Neural cell (in vitro differentiated cells): ENCODE measurements at regions not wholly inside any gene's neighbourhood (a gene's known extent, or its start where the extent isn't known, plus 50 kb on each side); places are given as distances from the start of the nearest gene placed in this dataset.

ENCODE experiments used
- H2AFZ ChIP-seq: fragments of 200-600, 300-800 bp; sonication (generic), shearing (Covaris generic); 2 replicates; pipeline ENCODE4 v1.6.0; 2014; ENCODE audit warnings: low read depth, mild to moderate bottlenecking, antibody characterized with exemption, low read length, moderate library complexity
- H3F3A ChIP-seq: fragments of 200-600 bp; shearing (Covaris generic); 2 replicates; pipeline ENCODE4 v1.6.1; 2016; ENCODE audit warnings: mild to moderate bottlenecking, moderate library complexity, mixed read lengths, antibody characterized with exemption, low read length; ENCODE audit not compliant: insufficient read depth, poor library complexity, severe bottlenecking
- H3K27ac ChIP-seq: fragments of 200-600, 300-800 bp; sonication (generic), shearing (Covaris generic); 2 replicates; pipeline ENCODE4 v1.5.1; 2014; ENCODE audit warnings: mild to moderate bottlenecking, low read length, moderate library complexity
- H3K27me3 ChIP-seq: fragments of 300-800, 200-600 bp; sonication (generic), shearing (Covaris generic); 2 replicates; pipeline ENCODE4 v1.6.0; 2014; ENCODE audit warnings: mild to moderate bottlenecking, low read depth, low read length, moderate library complexity; ENCODE audit not compliant: insufficient read depth
- H3K36me3 ChIP-seq: fragments of 300-800, 200-600 bp; sonication (generic), shearing (Covaris generic); 2 replicates; pipeline ENCODE4 v1.5.1; 2014; ENCODE audit warnings: mild to moderate bottlenecking, antibody characterized with exemption, low read length, moderate library complexity; ENCODE audit not compliant: insufficient read depth
- H3K4me2 ChIP-seq: fragments of 300-800, 200-600 bp; sonication (generic), shearing (Covaris generic); 2 replicates; pipeline ENCODE4 v1.6.0; 2014; ENCODE audit warnings: mild to moderate bottlenecking, low read length
- H3K4me3 ChIP-seq: fragments of 300-800, 200-600 bp; sonication (generic), shearing (Covaris generic); 2 replicates; pipeline ENCODE4 v1.5.1; 2014; ENCODE audit warnings: mild to moderate bottlenecking, low read length, moderate library complexity
- H3K79me2 ChIP-seq: fragments of 200-600 bp; shearing (Covaris generic); replicated peaks from 2 replicates; pipeline ENCODE4 v1.6.0; 2014; ENCODE audit warnings: mild to moderate bottlenecking, low read length, moderate library complexity; ENCODE audit not compliant: insufficient read depth
- H3K9ac ChIP-seq: fragments of 300-800, 200-600 bp; sonication (generic), shearing (Covaris generic); 2 replicates; pipeline ENCODE4 v1.6.1; 2016; ENCODE audit warnings: mild to moderate bottlenecking, low read length, mixed read lengths
- H3K9me2 ChIP-seq: fragments of 200-600 bp; shearing (Covaris generic); 2 replicates; pipeline ENCODE4 v1.6.1; 2016; ENCODE audit warnings: mild to moderate bottlenecking, low read length, mixed read lengths; ENCODE audit not compliant: insufficient read depth
- H3K9me3 ChIP-seq: fragments of 200-600, 300-800 bp; sonication (generic), shearing (Covaris generic); 2 replicates; pipeline ENCODE4 v1.6.1; 2016; ENCODE audit warnings: mild to moderate bottlenecking, mixed run types, low read length, moderate library complexity, mixed read lengths
- H4K20me1 ChIP-seq: fragments of 200-600 bp; shearing (Covaris generic); 2 replicates; pipeline ENCODE4 v1.6.1; 2016; ENCODE audit warnings: mild to moderate bottlenecking, mixed run types; ENCODE audit not compliant: insufficient read depth
- CTCF ChIP-seq: fragments of 450-650 bp; IDR thresholded peaks from 2 replicates; pipeline ENCODE4 v1.5.1; 2014; ENCODE audit warnings: antibody characterized with exemption, mild to moderate bottlenecking, moderate library complexity; ENCODE audit not compliant: poor library complexity, severe bottlenecking
- EP300 ChIP-seq: fragments of 450-650 bp; conservative IDR thresholded peaks from 2 replicates; pipeline ENCODE4 v1.6.1; 2014; ENCODE audit warnings: antibody characterized with exemption, mild to moderate bottlenecking, moderate library complexity; ENCODE audit not compliant: poor library complexity, severe bottlenecking
- EZH2 ChIP-seq: fragments of 200-600, 300-800 bp; shearing (Covaris generic), sonication (generic); IDR thresholded peaks from 2 replicates; pipeline ENCODE4 v1.6.1; 2014; ENCODE audit warnings: antibody characterized with exemption, low read length, borderline replicate concordance, mild to moderate bottlenecking; ENCODE audit not compliant: insufficient read depth, poor library complexity, severe bottlenecking
- MXI1 ChIP-seq: fragments of 450-650 bp; conservative IDR thresholded peaks from 2 replicates; pipeline ENCODE4 v1.6.1; 2014; ENCODE audit warnings: antibody characterized with exemption, mild to moderate bottlenecking; ENCODE audit not compliant: poor library complexity, severe bottlenecking
- POLR2AphosphoS5 ChIP-seq: IDR thresholded peaks from 2 replicates; pipeline ENCODE4 v1.6.1; 2012
- RAD21 ChIP-seq: fragments of 450-650 bp; conservative IDR thresholded peaks from 2 replicates; pipeline ENCODE4 v1.6.1; 2014; ENCODE audit warnings: antibody characterized with exemption, mild to moderate bottlenecking, moderate library complexity
- REST ChIP-seq: IDR thresholded peaks from 2 replicates; pipeline ENCODE4 v1.6.1; 2012; ENCODE audit warnings: borderline replicate concordance
- SMC3 ChIP-seq: fragments of 450-650 bp; conservative IDR thresholded peaks from 2 replicates; pipeline ENCODE4 v1.6.1; 2014; ENCODE audit warnings: antibody characterized with exemption, mild to moderate bottlenecking, moderate library complexity; ENCODE audit not compliant: poor library complexity
- TAF1 ChIP-seq: IDR thresholded peaks from 2 replicates; pipeline ENCODE4 v1.6.1; 2012; ENCODE audit warnings: low read depth

- Histone ChIP-seq H3F3A (no peaks in the 10 kb centered on the region), H2AFZ (no peak overlapping the region)
- TF ChIP-seq REST (no peak), CTCF (no peak), RAD21 (no peak), MXI1 (no peak), EZH2 (no peak), TAF1 (no peak)
Measured at GRCh38 chr6:95294043-95294442, 283.3 kb upstream of the MANEA start.

GRCh38 chr6:95309545-95309944 lies 267.8 kb upstream of the MANEA start:
- Histone ChIP-seq H3K9ac (no peak overlapping the region), H3K9me2 (no peaks in the 10 kb centered on the region), H3K79me2 (no peaks in the 10 kb centered on the region), H3K27ac (no peak overlapping the region), H3K4me2 (no peak overlapping the region), H3F3A (no peaks in the 10 kb centered on the region), H3K9me3 (no peaks in the 10 kb centered on the region), H3K4me3 (no peak overlapping the region), H4K20me1 (no peaks in the 10 kb centered on the region), H2AFZ (no peak overlapping the region), H3K27me3 (no peaks in the 10 kb centered on the region), H3K36me3 (no peaks in the 10 kb centered on the region)
- TF ChIP-seq SMC3 (no peak), CTCF (no peak), EP300 (no peak), TAF1 (no peak), POLR2AphosphoS5 (no peak), REST (no peak), EZH2 (no peak), RAD21 (no peak), MXI1 (no peak)

More at GRCh38 chr6:95294043-95294442, 283.3 kb upstream of the MANEA start:
- H3K27ac ChIP-seq, result no peak overlapping the region
- H3K9me3 ChIP-seq, result no peaks in the 10 kb centered on the region
- H3K4me2 ChIP-seq, result no peak overlapping the region
- H4K20me1 ChIP-seq, result no peaks in the 10 kb centered on the region
- H3K9me2 ChIP-seq, result no peaks in the 10 kb centered on the region
- H3K27me3 ChIP-seq, result no peaks in the 10 kb centered on the region
- no peak overlapping the region for H3K9ac ChIP-seq
- H3K4me3 ChIP-seq, result no peak overlapping the region
- H3K79me2 ChIP-seq, result no peaks in the 10 kb centered on the region
- H3K36me3 ChIP-seq, result no peaks in the 10 kb centered on the region
